Trophoblast cell (in vitro differentiated cells and primary cell): ENCODE measurements at regions not wholly inside any gene's neighbourhood (a gene's known extent, or its start where the extent isn't known, plus 50 kb on each side); places are given as distances from the start of the nearest gene placed in this dataset.

Experiments used
- DNase-seq, 2 donors: peaks; one replicate each; pipeline ENCODE4 v3.0.0-alpha.2; 2016
- H2AFZ ChIP-seq: 2 replicates; pipeline ENCODE4 v1.6.1; 2013; ENCODE audit warnings: low read length, moderate library complexity, mild to moderate bottlenecking; ENCODE audit not compliant: insufficient read depth, poor library complexity
- H2AK5ac ChIP-seq: 2 replicates; pipeline ENCODE4 v1.6.1; 2013; ENCODE audit warnings: mild to moderate bottlenecking, low read length
- H2BK120ac ChIP-seq: 2 replicates; pipeline ENCODE4 v1.6.1; 2013; ENCODE audit warnings: low read length, mild to moderate bottlenecking, moderate library complexity; ENCODE audit not compliant: insufficient read depth, poor library complexity
- H2BK12ac ChIP-seq: 2 replicates; pipeline ENCODE4 v1.6.1; 2013; ENCODE audit warnings: mild to moderate bottlenecking, low read length, moderate library complexity
- H2BK5ac ChIP-seq: 2 replicates; pipeline ENCODE4 v1.6.1; 2013; ENCODE audit warnings: low read length, low read depth, moderate library complexity, mild to moderate bottlenecking; ENCODE audit not compliant: poor library complexity
- H3K14ac ChIP-seq: 2 replicates; pipeline ENCODE4 v1.6.1; 2013; ENCODE audit warnings: mild to moderate bottlenecking, low read length
- H3K18ac ChIP-seq: 2 replicates; pipeline ENCODE4 v1.6.1; 2013; ENCODE audit warnings: mild to moderate bottlenecking, low read length
- H3K23ac ChIP-seq: 2 replicates; pipeline ENCODE4 v1.6.1; 2013; ENCODE audit warnings: low read length
- H3K27ac ChIP-seq: 2 replicates; pipeline ENCODE4 v1.5.1; 2013; ENCODE audit warnings: low read depth, mild to moderate bottlenecking, inconsistent platforms, low read length, moderate library complexity
- H3K27me3 ChIP-seq: 2 replicates; pipeline ENCODE4 v1.6.1; 2013; ENCODE audit warnings: inconsistent platforms, mild to moderate bottlenecking, low read length, moderate library complexity; ENCODE audit not compliant: insufficient read depth
- H3K36me3 ChIP-seq, 2 experiments: 1 replicate in 1 of 2; 2 replicates in 1 of 2; pipeline ENCODE4 v1.6.1; 2013; ENCODE audit warnings: low read length in 2 of 2, mild to moderate bottlenecking in 2 of 2, moderate library complexity in 1 of 2; ENCODE audit not compliant: insufficient read depth in 2 of 2, control insufficient read depth in 1 of 2
- H3K4ac ChIP-seq: 2 replicates; pipeline ENCODE4 v1.6.1; 2013; ENCODE audit warnings: low read depth, mild to moderate bottlenecking, low read length, moderate library complexity
- H3K4me1 ChIP-seq, 2 experiments: 1 replicate in 1 of 2; 2 replicates in 1 of 2; pipeline ENCODE4 v1.6.1; 2013; ENCODE audit warnings: low read length in 2 of 2, mild to moderate bottlenecking in 2 of 2, moderate library complexity in 1 of 2; ENCODE audit not compliant: insufficient read depth in 2 of 2, control insufficient read depth in 1 of 2
- H3K4me2 ChIP-seq: 2 replicates; pipeline ENCODE4 v1.6.1; 2013; ENCODE audit warnings: inconsistent platforms, mild to moderate bottlenecking, low read length, moderate library complexity
- H3K4me3 ChIP-seq: 2 replicates; pipeline ENCODE4 v1.5.1; 2013; ENCODE audit warnings: mild to moderate bottlenecking, low read depth, low read length, inconsistent platforms
- H3K79me1 ChIP-seq: one replicate; pipeline ENCODE4 v1.6.1; 2013; ENCODE audit warnings: low read length
- H3K79me2 ChIP-seq: 2 replicates; pipeline ENCODE4 v1.6.1; 2013; ENCODE audit warnings: low read length, mild to moderate bottlenecking; ENCODE audit not compliant: control insufficient read depth, insufficient read depth, poor library complexity
- H3K9ac ChIP-seq: 2 replicates; pipeline ENCODE4 v1.6.1; 2013; ENCODE audit warnings: mild to moderate bottlenecking, low read length
- H3K9me3 ChIP-seq: 2 replicates; pipeline ENCODE4 v1.6.1; 2013; ENCODE audit warnings: low read depth, mild to moderate bottlenecking, control low read depth, inconsistent platforms, low read length; ENCODE audit not compliant: insufficient read depth
- H4K12ac ChIP-seq: 2 replicates; pipeline ENCODE4 v1.6.1; 2013; ENCODE audit warnings: low read depth, mild to moderate bottlenecking, low read length, moderate library complexity
- H4K8ac ChIP-seq: 2 replicates; pipeline ENCODE4 v1.6.1; 2013; ENCODE audit warnings: low read depth, mild to moderate bottlenecking, low read length, moderate library complexity
- H4K91ac ChIP-seq: one replicate; pipeline ENCODE4 v1.6.1; 2013; ENCODE audit warnings: low read depth, mild to moderate bottlenecking, low read length, moderate library complexity
- WGBS: extraction: QIAGEN DNeasy Blood & Tissue Kit; methylation state at CpG from one replicate; pipeline ENCODE4 v1.1.7; 2013; ENCODE audit warnings: missing lambda C conversion rate; ENCODE audit not compliant: insufficient read length, insufficient coverage; ENCODE audit errors: extremely low coverage; 5-methylcytosine and 5-hydroxymethylcytosine counted together

DNA sequence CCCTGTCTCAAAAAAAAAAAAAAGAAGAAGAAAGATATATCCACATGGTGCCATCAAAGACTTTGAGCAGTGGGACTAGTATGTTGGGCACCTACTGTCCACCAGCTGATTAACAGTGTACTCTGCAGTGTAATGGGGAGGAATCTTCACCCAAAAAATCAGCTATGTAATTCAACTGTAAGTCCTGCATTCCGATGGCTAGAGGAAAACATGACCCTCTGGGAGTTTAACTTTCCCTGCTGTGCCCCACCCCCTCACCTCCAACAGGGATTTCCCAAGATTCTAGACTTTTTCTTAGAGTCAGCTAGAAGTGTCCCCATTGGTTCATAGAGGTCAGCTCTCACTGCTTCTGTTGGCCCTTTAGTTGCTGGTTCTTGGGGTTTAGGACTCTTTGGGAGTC, 221.2 kb upstream of the CLINT1 start:
- Histone ChIP-seq H2AK5ac (no peak overlapping the region), H3K23ac (no peak overlapping the region), H3K79me2 (no peaks in the 10 kb centered on the region), H2BK120ac (no peak overlapping the region), H3K18ac (no peak overlapping the region), H3K4me3 (no peak overlapping the region), H3K9ac (no peak overlapping the region), H4K8ac (no peak overlapping the region), H2AFZ (no peak overlapping the region), H4K91ac (no peak overlapping the region), H4K12ac (no peak overlapping the region), H3K27ac (no peak overlapping the region), H3K4me1 (peaks cover 2 to 4% of the 10 kb centered on the region in 2 experiments), H2BK5ac (no peak overlapping the region), H3K27me3 (no peaks in the 10 kb centered on the region), H3K14ac (no peak overlapping the region), H3K9me3 (no peaks in the 10 kb centered on the region), H3K36me3 (no peaks in the 10 kb centered on the region), H3K4me2 (no peak overlapping the region), H2BK12ac (no peak overlapping the region), H3K4ac (no peak overlapping the region), H3K79me1 (no peaks in the 10 kb centered on the region)
- DNase-seq: no peak
- no CpG with 5 or more reads among the region's 1 CpG for WGBS

DNA sequence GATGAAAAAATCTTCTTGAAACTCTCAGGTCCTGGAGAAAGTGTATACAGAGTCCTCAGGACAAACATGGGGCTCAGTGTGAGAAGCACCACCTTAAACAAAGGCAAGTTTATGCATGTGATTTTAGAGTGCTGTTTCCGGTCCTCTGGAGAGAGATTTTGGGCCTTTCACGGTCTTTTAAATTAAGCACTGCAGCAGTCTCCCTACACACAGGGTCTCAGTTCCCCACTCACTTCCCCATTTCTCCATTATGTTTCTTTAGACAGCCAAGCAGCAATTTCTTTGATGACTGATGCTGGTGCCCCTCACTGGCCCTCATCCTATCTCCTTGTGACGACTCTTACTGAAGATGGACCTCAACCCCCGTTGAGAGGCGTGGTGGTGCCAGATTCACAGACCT, 220.2 kb upstream of the CLINT1 start:
- no peak overlapping the region for H3K14ac ChIP-seq
- H2AFZ ChIP-seq: no peak overlapping the region
- H2AK5ac ChIP-seq: no peak overlapping the region
- no peak for DNase-seq
- WGBS: no CpG with 5 or more reads among the region's 5 CpGs
- no peak overlapping the region for H4K8ac ChIP-seq
- no peak overlapping the region for H3K4me2 ChIP-seq
- H4K91ac ChIP-seq: no peak overlapping the region
- H3K9ac ChIP-seq: no peak overlapping the region
- no peaks in the 10 kb centered on the region for H3K27me3 ChIP-seq
- no peak overlapping the region for H4K12ac ChIP-seq
- H3K79me2 ChIP-seq: no peaks in the 10 kb centered on the region
- no peaks in the 10 kb centered on the region for H3K79me1 ChIP-seq
- no peak overlapping the region for H2BK120ac ChIP-seq
- H2BK12ac ChIP-seq: no peak overlapping the region
- no peak overlapping the region for H2BK5ac ChIP-seq
- no peak overlapping the region for H3K27ac ChIP-seq
- no peak overlapping the region for H3K18ac ChIP-seq
- no peak overlapping the region for H3K23ac ChIP-seq
- H3K4me3 ChIP-seq: no peak overlapping the region
- peaks cover 0 to 2% of the 10 kb centered on the region in 2 experiments for H3K4me1 ChIP-seq
- no peak overlapping the region for H3K4ac ChIP-seq
- no peaks in the 10 kb centered on the region for H3K9me3 ChIP-seq
- no peaks in the 10 kb centered on the region for H3K36me3 ChIP-seq

DNA sequence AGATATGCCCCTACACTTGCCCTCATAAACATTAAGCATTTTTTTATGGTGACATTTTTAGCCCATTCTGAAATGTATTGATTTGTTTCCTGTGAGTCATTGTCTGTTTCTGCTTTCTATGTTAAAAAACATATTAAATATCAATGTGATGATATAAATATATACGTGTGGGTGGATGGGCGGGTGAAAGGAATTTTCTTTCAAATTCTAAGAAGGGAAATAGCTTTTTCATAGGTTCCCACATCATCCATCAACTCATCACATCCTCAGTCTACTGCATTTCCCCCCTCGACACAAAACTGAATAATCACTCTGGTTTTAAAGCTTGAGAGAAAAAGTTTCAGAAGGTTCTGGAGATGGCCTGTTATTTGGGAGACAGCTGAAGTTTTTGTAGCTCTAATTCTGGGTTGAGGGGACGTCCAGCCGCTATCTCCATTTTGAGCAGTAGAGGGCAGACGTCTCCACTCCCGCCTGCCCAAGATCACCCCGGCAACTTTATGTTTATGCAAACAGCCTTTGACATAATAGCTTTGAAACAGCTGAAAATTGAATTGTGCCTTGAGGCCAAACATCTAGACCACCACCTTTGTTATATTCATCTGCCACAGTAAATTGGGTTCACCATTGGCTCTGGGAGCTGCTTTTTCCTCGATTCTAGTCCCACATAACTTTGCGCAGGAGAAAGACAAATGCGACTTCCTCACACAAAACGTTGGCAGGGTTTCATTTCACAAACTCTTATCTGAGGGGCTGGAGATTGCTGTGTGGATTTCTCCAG, 216.2 kb upstream of the CLINT1 start:
- H3K36me3 ChIP-seq: no peaks in the 10 kb centered on the region
- H2BK12ac ChIP-seq: no peak overlapping the region
- H3K4me3 ChIP-seq: no peak overlapping the region

DNA sequence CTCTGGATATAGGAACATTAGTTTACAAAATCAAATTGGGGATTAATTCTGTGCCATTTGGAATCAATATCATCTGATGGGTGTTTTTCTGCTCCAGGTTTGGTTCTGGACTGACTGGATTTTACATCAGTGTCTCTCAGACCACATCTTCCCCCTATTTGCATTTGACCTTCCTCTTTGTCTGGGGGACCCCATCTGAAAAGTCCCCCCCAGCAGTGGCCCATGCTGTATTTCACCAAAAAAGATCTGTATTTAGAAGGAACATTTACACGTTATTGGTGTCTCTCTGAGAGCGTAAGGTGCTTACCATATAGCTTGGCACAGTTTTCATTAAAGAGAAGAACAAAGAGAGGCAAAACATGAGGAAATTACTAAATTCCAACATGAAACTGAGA, 215.6 kb upstream of the CLINT1 start:
- Histone ChIP-seq H3K4me2 (no peak overlapping the region), H3K79me2 (no peaks in the 10 kb centered on the region), H3K4me1 (peaks cover 0 to 5% of the 10 kb centered on the region in 2 experiments), H3K36me3 (no peaks in the 10 kb centered on the region), H3K27ac (no peak overlapping the region), H3K9ac (no peak overlapping the region), H3K14ac (no peak overlapping the region), H3K23ac (no peak overlapping the region), H3K18ac (no peak overlapping the region), H3K79me1 (no peaks in the 10 kb centered on the region), H4K12ac (no peak overlapping the region), H2AFZ (no peak overlapping the region), H3K9me3 (no peaks in the 10 kb centered on the region), H2BK5ac (no peak overlapping the region), H2BK12ac (no peak overlapping the region), H3K4ac (no peak overlapping the region), H4K91ac (no peak overlapping the region), H2BK120ac (no peak overlapping the region), H4K8ac (no peak overlapping the region), H3K27me3 (no peaks in the 10 kb centered on the region), H3K4me3 (no peak overlapping the region), H2AK5ac (no peak overlapping the region)
- WGBS: no CpG with 5 or more reads among the region's 2 CpGs
- DNase-seq: no peak

More for the DNA sequence above, 216.2 kb upstream of the CLINT1 start:
- Histone ChIP-seq H2BK120ac (no peak overlapping the region), H3K14ac (no peak overlapping the region), H3K9ac (no peak overlapping the region), H4K12ac (no peak overlapping the region), H3K27ac (no peak overlapping the region), H3K9me3 (no peaks in the 10 kb centered on the region), H3K23ac (no peak overlapping the region), H3K79me2 (no peaks in the 10 kb centered on the region), H3K4me1 (peaks cover 0 to 2% of the 10 kb centered on the region in 2 experiments), H4K91ac (no peak overlapping the region), H3K4me2 (no peak overlapping the region), H2AFZ (no peak overlapping the region), H3K27me3 (no peaks in the 10 kb centered on the region), H4K8ac (no peak overlapping the region), H2BK5ac (no peak overlapping the region), H3K79me1 (no peaks in the 10 kb centered on the region), H3K18ac (no peak overlapping the region), H2AK5ac (no peak overlapping the region), H3K4ac (no peak overlapping the region)
- no CpG with 5 or more reads among the region's 12 CpGs for WGBS
- peak; percentile 44 to 75 for DNase-seq
